NCI-H774 (cell line): ENCODE measurements at regions not wholly inside any gene's neighbourhood (a gene's known extent, or its start where the extent isn't known, plus 50 kb on each side); places are given as distances from the start of the nearest gene placed in this dataset.

Source experiments
- DNase-seq: peaks from one replicate; lab custom pipeline; 2025; lab: John Stamatoyannopoulos, UW

DNA sequence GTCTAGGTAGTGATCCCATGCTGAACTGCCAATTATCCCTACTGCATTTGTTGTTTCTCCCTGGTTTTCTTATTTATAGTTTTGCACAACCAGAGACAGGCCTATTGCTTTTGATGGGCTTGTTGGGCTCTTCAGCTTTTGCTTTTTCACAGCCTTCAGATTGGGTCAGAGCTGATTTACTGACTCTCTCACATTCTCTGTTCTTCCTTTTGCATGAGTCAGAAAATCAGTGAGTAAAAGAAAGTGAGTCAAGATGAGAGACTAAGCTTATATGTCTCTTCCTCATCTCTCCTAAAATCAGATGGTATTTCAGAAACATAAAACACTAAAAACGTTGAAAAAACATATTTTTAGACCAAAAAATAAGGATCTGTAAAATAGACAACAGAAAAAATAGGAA, 1135.4 kb downstream of the XPNPEP1 start:
- DNase-seq = no peak

DNA sequence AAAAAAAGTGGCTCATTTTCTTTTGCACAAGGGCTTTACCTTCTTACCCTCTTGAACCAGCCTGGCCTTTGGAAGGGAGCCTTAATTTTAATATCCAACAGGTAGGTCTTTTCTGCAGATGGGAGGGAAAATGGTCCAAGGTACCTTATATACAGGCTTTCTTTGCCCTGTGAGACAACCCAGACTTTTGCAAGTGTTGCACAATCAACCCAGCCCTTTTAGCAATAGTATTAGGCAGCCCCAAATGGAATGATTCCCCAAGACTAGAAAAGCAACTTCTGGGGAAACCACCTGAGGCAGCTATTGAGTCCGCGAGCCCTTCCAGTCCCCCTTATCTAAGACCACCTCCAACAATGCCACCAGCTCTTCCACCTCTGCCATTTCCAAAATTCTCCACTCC, 1138.3 kb downstream of the XPNPEP1 start:
- DNase-seq = no peak

DNA sequence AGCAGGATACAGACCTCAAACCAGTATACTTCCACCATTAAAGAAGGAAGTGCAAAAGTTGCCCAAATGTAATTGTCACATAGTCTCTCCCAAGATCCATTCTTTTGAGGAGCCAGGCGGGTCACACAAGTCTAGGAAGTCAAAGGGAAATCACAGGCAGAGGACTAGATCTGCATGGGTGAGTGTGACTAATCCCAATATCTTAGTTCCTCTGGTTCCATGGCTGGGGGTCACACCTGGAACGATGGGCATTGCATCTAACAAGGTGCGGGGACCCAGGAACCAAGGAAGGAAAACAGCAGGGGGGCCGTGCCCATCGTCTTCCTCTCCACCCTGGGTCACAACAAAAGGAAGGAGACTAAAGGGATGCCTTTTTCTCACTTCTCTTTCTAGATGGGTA, 1138.8 kb downstream of the XPNPEP1 start:
- DNase-seq = no peak

DNA sequence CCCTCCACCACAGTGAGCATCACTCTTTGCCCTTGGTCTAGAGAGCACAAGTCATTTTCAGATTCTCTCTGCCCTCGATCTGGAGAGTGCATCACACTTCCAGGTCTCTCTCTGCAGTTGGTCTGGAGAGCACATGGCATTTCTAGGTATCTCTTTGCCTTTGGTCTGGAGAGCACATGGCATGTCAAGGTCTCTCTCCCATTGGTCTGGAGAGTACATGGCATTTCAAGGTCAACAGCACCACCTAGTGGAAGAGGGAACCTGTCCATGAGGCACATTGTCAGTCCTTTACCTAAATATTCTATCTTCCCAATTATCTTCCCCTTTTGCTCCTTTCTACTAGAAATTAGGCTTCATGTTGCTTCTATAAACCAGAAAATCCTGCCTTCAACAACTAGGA, 1139.4 kb downstream of the XPNPEP1 start:
- DNase-seq = no peak

DNA sequence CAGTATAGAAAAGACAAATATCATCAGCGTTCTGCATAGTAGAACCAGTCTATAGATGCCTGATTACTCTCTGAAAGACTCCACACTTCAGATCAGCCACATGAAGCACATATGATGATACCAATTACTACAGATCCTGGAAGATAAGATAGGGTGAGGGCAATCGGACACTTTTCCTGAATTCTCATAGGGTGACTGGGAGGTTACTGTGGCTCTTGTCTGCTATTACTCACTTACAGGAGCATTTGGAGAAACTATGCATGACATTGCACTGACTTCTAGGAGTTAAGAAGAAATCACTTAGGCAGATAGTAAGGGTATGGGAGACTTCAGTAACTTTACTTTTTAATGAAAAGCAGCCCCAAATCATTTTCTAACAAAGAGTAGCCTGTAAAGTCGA, 1140.9 kb downstream of the XPNPEP1 start:
- DNase-seq = no peak

DNA sequence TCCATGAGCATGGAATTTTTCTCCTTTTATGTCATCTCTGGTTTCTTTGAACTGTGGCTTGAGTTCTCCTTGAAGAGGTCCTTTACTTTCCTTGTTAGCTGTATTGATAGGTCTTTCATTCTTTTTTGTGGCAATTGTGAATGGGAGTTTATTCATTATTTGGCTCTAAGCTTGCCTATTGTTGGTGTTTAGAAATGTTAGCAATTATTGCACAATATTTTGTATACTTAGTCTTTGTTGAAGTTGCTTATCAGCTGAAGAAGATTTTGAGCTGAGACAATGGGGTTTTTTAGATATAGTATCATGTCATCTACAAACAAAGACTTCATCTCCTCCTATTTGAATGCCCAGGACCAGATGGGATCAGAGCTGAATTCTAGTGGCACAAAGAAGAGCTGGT, 1143.8 kb downstream of the XPNPEP1 start:
- no peak for DNase-seq

DNA sequence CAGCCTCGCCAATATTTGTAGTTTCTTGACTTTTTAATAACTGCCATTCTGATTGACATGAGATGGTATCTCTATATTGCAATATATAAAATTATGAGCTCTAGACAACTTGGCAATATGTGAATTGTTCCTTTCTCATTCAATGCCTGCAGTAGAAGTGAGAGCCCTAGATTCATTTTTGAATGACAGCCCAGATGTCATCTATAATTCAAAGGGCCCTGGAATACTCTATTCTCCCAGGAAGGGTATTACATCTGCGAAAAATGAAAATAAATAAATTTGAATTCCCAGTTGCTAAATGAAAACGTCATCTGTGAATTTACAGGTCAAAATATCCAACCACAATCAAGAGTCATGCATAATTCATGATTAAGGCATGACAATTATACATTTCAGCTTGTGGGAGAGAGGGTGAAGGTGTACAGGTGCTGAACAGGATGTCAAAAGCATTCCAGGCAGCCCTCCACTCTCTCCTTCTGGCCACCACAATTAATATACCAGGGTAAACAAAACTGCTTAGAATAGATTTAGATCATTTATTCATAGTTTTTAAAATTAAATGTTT, 1147.3 kb downstream of the XPNPEP1 start:
- DNase-seq = no peak

DNA sequence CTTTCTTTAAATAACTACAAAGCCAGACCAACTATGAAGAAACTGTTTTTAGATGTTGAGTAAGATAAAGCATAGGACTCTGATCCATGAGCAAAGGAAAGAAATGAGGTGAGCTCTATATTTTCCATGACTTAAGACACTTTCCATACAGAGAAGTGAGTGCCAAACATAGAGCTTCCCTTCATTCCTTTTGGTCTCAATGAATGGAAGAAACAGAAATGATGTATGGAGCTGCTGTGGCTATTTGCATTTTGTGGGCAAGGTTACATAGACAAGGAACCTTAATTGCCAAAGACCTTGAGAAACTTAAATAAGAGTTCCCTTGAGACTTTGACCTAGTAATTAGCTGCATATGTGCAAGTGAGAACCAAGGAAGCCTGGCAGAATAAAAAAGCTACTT, 1152.2 kb downstream of the XPNPEP1 start:
- DNase-seq = no peak

DNA sequence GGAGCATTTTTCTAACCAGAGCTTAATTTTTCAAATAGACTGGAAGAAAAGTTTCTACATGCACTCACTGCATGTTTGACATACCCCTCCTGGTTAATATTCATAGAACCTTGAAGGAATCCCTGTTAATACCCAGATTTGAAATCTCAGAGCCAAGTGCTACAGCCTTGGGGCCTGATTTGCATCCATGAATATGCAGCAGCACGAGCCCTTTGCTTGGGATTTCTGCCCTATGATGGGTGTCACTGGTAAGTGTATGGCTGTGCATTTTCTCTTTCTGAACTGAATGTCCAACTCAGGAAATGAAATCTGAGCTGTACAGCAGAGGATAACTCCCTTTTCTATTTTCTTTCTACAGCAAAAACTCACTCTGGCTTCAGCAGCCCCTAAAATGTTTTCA, 1157.5 kb downstream of the XPNPEP1 start:
- DNase-seq = no peak

DNA sequence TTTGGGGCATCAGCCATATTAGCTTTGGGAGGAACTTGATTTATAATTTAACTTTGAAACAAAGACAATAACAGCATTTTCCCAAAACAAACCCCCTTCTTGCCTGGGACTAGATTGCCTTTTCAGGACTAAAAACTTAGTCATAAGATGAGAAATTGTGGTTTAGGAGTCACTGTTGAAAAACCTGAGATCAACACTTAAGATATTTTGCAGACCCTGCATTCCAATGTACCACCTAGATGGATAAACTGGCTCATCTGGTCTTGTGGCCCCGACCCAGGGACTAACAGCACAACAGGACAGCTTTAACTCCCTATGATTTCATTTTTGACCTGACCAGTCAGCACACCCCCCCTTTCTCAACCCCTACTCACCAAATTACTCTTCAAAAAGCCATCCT, 1165.4 kb downstream of the XPNPEP1 start:
- DNase-seq = no peak

DNA sequence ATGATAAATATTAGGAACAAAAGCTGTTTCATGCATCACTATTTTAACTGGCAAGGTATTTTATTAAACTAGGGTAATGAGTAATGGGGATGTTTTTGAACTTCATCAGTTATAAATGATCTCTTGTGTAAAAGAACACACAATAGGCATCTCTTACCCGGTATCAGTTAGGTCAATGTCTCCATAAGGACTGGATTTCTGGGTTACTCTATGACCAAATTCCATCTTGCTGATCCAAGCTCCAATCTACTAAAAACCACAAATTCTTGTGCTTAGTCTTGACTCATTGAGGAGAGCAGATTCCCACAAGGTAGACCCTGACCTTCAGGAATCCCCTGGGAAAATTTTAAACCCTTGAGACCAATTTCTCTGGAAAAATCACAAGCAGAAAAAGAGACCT, 1167.7 kb downstream of the XPNPEP1 start:
- no peak for DNase-seq

DNA sequence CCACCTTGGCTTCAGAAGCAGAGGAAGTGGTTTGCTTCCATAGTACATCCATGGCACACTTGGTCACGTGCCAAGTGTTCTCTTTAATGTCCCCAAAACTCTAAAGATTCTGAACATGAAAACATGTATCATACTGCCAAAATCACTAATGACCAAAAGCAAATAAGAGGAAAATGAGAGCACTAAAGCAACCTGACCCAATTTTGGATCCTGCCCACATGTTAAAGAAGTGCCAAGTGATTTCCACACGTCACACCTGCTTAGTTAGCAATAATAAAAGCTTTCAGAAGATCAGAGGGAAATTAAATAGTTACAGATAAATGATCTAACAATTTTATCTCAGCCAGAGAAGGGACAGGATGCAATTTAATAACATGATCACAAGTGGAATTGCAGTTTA, 1170.0 kb downstream of the XPNPEP1 start:
- no peak for DNase-seq

DNA sequence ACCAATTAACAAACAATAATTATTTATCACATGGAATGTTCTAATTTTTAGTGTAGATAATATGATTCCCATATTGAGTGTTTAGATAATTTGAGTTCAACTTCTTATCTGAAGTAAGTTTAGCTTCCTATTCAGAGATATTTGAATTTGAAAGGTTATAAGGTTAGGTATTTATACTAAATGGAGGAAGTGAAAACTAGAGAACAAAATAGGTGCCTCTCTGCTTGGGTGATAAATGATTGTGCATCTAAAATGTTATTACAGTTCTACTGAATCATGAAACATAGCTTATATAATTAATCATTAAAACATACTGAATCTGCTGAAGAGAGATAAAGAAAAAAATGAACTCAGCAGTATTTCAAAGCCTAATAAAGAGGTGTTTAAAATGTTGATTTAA, 1174.3 kb downstream of the XPNPEP1 start:
- no peak for DNase-seq

DNA sequence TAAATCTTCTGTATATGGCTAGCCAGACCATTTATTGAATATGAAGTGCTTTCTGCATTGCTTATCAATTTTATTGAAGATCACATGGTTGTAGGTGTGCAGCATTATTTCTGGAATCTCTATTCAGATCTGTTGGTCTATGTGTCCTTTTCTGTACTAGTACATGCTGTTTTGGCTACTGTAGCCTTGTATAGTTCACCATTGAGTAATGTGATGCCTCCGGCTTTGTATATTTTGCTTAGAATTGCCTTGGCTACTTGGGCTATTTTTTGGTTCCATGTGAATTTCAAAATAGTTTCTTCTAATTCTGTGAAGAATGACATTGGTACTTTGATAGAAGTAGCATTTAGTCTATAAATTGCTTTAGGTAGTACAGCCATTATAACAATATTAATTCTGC, 1187.2 kb downstream of the XPNPEP1 start:
- DNase-seq = no peak

DNA sequence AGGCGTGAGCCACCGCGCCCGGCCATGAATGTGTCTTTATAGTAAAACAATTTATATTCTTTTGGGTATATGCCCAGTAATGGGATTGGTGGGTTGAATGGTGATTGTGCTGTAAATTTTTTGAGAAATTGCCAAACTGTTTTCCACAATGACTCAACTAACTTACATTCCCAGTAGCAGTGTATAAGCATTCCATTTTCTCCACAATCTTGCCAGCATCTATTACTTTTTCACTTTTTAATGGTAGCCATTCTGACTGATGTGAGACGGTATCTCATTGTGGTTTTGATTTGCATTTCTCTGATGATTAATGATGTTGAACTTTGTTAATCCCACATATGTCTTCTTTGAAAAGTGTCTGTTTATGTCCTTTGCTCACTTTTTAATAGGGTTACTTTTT, 1187.9 kb downstream of the XPNPEP1 start:
- DNase-seq = no peak

DNA sequence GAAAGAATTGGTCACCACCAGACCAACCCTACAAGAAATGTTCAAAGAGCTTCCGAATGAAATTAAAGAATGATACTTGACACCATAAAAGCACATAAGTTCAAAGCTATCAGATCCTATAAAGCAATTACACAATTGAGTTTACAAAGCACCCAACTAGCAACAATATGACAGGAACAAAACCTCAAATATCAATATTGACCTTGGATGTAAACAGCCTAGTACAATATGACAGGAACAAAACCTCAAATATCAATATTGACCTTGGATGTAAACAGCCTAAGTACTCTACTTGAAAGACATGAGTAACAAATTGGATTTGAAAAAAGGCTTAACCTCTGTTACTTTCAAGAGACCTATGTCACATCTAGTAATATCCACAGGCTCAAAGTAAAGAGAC, 1201.4 kb downstream of the XPNPEP1 start:
- no peak for DNase-seq

DNA sequence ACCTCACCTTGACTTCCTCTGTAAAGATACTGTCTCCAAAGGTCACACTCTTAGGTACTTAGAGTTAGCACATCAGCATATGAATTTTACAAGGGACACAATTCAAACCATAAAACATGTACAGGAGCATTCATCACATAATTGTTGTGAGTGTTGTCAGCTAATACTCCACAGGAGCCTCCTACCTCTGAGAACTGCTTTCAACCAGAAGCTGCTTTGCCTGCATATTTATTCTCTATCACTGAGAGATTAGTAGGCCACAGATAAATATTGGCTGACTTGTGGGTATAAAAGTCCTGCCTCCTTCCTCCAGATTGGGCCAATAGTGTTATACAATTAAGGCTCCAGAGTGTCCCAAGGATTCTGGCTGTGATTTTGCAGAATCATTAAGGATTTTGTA, 1207.0 kb downstream of the XPNPEP1 start:
- no peak for DNase-seq

DNA sequence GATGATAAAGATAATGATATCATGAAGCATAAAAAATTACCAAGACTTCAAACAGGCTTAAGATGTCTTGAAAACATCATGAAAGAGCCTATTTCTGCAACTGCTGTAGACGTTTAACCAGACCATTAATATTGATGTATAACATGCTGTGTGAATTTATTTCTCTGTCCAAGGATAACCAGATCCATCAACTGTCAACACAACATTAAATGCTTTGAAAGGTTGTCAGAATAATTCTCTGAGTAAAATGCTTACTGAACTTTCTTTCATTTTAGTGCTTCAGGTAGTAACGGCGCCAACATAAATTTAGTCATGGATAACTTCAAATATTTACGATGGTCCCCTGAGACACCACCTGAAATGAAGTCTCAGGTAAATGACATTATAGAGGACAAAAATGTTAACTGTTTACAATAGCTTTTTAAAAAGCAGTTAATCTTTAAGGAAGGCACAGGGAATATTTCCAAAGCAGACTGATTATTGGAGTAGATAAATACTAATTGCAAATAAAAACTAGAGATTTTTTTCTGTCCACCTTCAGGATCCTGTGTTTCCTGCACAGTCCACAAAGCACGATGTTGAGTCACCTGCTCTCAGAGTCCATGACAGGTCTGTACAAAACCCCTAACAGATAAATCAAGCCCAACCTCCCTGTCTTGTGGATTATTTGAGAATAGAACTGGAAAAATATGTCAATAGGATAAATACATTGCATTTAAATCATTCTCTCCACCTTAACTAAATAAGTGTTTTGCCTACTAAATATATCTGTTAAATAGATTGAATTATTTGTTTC, 1213.2 kb downstream of the XPNPEP1 start:
- no peak for DNase-seq

DNA sequence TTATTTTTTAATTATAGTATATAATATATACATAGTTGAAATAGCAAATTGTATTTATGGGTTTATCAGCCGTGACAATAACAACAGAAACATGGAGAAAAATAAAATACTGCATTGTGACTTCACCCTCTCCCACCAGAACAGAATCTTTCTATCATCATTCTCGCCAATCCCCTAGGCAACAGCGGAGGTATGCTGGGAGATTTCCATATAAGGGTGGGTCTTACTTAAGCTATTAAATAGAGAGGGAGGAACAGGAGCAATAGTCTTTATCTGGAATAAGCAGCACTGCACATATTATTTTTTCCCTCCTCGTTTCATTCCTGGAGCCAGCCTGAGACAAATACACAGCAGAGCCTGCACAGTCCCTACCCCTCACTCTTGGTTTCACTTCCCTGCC, 1214.9 kb downstream of the XPNPEP1 start:
- no peak for DNase-seq

DNA sequence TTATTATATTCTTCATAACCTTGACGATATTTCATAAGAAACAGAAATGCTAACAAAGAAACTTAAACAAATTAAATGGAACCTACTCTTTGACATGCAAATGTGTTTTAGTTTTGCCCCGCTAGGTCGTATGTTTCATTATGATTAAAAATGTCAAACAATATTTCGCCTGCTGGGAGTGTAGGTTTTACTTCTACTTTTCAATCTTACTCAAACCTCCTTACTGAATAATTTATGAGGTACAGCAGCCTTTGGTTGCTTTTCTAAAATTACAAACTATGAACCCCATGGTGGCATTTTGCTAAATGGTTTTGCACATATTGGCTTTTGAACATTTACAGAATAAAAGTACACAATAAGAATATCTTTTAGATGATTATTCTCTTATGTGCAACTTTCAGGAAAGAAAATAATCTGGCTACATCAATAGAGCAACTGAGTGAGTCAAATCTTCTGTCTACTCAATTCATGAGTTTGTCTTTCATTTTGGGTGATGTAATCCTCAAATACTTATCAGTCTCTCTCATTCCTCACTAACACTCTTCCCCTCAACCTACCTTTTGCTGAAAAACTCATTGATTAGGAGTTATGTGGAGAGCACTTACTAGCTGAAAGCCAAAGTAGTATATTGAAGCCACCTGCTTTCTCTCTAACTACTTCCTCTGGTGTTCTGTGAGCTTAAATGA, 1226.4 kb downstream of the XPNPEP1 start:
- DNase-seq = no peak

DNA sequence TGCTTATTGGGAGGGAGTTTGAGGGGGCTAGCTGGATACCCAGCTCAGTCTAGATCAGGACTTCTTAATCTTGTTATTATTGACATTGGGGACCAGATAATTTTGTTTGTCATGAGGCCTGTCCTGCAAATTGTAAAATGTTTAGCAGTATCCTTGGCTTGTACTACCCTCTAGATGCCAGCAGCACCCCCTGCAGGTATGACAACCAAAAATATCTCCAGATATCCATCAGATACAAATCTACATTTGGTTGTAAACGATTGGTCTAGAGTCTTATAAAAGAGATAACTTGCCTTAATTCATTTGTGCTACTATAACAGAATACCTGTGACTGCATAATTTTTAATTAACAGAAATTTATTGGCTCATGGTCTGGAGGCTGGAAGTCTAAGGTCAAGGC, 1232.2 kb downstream of the XPNPEP1 start:
- DNase-seq = no peak

DNA sequence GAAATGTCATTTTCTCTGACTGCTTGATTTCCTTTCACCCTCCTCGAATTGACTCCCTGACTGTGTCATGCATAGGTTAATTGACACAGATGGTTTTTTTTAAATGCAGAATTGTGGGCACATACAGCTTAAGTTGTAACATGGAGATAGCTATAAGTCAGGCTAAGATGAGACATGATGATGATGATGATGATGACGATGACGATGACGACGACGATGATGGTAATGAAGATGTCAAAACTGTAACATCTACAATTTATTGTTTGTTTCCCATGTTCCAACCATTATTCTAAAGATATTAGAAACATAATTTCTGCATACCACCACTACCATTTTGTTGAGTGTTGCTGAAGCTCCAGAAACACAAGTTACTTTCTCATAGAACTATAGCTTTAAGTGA, 1232.8 kb downstream of the XPNPEP1 start:
- no peak for DNase-seq

DNA sequence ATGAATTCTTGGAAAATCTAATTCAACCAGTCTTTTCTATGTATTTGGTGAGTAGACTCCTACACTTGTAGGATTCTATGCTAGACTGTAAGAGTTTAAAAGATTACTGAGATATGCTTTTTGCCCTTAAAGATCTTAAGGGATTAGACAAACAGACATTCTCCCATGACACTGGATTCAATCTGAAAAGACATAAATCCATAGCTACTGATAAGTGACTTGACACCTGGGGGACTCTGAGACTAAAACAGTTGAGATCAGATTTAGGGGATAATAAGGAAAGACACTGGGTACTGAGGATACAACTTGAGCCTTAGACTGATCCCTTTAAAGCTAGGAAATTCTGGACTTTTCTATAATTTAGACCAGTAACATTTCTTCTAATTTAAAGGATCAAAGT, 1233.4 kb downstream of the XPNPEP1 start:
- DNase-seq = no peak

DNA sequence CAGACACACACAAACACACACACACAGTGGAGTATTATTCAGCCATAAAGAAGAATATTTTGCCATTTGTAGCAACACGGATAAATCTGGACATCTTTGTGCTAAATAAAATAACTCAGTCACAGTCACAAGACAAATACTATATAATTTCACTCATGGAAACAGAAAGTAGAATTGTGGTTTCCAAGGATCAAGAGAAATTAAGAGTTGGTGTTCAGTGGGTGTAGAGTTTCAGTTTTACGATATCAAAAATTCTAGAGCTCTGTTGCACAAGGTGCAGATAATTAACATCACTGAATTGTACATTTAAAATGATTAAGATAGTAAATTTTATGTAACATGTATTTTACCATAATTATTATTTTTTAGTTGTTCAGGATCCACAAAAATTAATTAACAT, 1235.0 kb downstream of the XPNPEP1 start:
- no peak for DNase-seq
